HepG2 (cell line): ENCODE measurements at regions not wholly inside any gene's neighbourhood (a gene's known extent, or its start where the extent isn't known, plus 50 kb on each side); places are given as distances from the start of the nearest gene placed in this dataset.

ENCODE experiments used
- GABPA ChIP-seq, 2 experiments: IDR thresholded peaks; 2 replicates each; pipeline ENCODE4 v1.6.1; 2011 to 2016; ENCODE audit warnings: low read depth in 2 of 2, low read length in 1 of 2, missing biosample characterization in 1 of 2, missing genetic modification characterization in 1 of 2
- MXI1 ChIP-seq: IDR thresholded peaks from 3 replicates; pipeline ENCODE4 v1.6.1; 2012; ENCODE audit warnings: low read depth, low read length, inconsistent platforms, borderline replicate concordance
- PCBP1 ChIP-seq: fragments of 200-400 bp; formaldehyde crosslinking; IDR thresholded peaks from 2 replicates; pipeline ENCODE4 v1.6.1; 2017; ENCODE audit warnings: mild to moderate bottlenecking, low read depth, low read length, borderline replicate concordance
- POLR2A ChIP-seq, 2 experiments: IDR thresholded peaks; 2 replicates each; pipeline ENCODE4 v1.6.1; 2011; ENCODE audit warnings: low read depth in 2 of 2, low read length in 2 of 2, mild to moderate bottlenecking in 1 of 2, moderate library complexity in 1 of 2; ENCODE audit not compliant: insufficient read depth in 1 of 2
- POLR2AphosphoS5 ChIP-seq: IDR thresholded peaks from 2 replicates; pipeline ENCODE4 v1.6.1; 2012; ENCODE audit warnings: low read depth, low read length
- RAD21 ChIP-seq: fragments of 450-650 bp; formaldehyde crosslinking; IDR thresholded peaks from 2 replicates; pipeline ENCODE4 v1.5.0; 2020; ENCODE audit warnings: mild to moderate bottlenecking
- SP2 ChIP-seq: sonication (generic); formaldehyde crosslinking; IDR thresholded peaks from 2 replicates; pipeline ENCODE4 v1.5.1; 2020; ENCODE audit warnings: mild to moderate bottlenecking, missing genetic modification reagents
- ZNF121 ChIP-seq: sonication (generic); formaldehyde crosslinking; IDR thresholded peaks from 2 replicates; pipeline ENCODE4 v1.5.0; 2020; ENCODE audit warnings: mild to moderate bottlenecking, missing genetic modification reagents
- ZNF777 ChIP-seq: sonication (generic); formaldehyde crosslinking; IDR thresholded peaks from 2 replicates; pipeline ENCODE4 v1.4.0; 2020; ENCODE audit warnings: missing genetic modification reagents
- TF ChIP-seq, protein P1 (sequence below): sonication (generic); formaldehyde crosslinking; IDR thresholded peaks from 2 replicates; pipeline ENCODE4 v1.5.0; 2020; ENCODE audit warnings: mild to moderate bottlenecking, missing genetic modification reagents, moderate library complexity
- TF ChIP-seq, protein P2 (sequence below): sonication (generic); formaldehyde crosslinking; conservative IDR thresholded peaks from 2 replicates; pipeline ENCODE4 v1.4.0; 2020; ENCODE audit warnings: missing genetic modification reagents
- TF ChIP-seq, protein P3 (sequence below): sonication (generic); formaldehyde crosslinking; IDR thresholded peaks from 2 replicates; pipeline ENCODE4 v1.4.0; 2020; ENCODE audit warnings: mild to moderate bottlenecking, missing genetic modification reagents
- TF ChIP-seq, protein P4 (sequence below): IDR thresholded peaks from 2 replicates; pipeline ENCODE4 v1.6.1; 2012; ENCODE audit warnings: inconsistent platforms

DNA sequence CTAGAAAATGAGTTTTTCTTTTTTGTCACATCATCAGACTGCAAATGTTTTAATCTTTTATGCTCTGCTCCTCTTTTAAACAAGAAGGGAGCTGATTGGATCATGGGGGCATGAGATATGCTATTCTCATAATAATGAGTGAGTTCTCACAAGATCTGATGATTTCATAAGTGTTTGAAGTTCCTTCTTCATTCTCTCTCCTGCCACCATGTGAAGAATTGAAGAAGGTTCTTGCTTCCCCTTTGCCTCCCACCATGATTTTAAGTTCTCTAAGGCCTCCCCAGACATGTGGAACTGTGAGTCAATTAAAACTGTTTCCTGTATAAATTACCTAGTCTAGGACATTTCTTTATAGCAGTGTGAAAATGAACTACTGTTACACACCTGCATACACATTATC lies 218.2 kb downstream of the NRIP1 start:
- TF ChIP-seq POLR2AphosphoS5 (no peak), RAD21 (CRISPR knock-in tag) (no peak), ZNF777 (CRISPR knock-in tag) (no peak), MXI1 (no peak), SP2 (CRISPR knock-in tag) (no peak), PCBP1 (no peak), ZNF121 (CRISPR knock-in tag) (no peak), GABPA (IDR thresholded peaks at IDR 0.05; ENCODE audit: low read depth, low read length) (no peak), GABPA (CRISPR knock-in tag; IDR thresholded peaks at IDR 0.05; ENCODE audit: low read depth) (no peak), POLR2A (IDR thresholded peaks at IDR 0.05; ENCODE audit: insufficient read depth in 1 of 2, low read depth in 2 of 2, low read length in 2 of 2) (no peak)
- TF ChIP-seq, protein P1, sequence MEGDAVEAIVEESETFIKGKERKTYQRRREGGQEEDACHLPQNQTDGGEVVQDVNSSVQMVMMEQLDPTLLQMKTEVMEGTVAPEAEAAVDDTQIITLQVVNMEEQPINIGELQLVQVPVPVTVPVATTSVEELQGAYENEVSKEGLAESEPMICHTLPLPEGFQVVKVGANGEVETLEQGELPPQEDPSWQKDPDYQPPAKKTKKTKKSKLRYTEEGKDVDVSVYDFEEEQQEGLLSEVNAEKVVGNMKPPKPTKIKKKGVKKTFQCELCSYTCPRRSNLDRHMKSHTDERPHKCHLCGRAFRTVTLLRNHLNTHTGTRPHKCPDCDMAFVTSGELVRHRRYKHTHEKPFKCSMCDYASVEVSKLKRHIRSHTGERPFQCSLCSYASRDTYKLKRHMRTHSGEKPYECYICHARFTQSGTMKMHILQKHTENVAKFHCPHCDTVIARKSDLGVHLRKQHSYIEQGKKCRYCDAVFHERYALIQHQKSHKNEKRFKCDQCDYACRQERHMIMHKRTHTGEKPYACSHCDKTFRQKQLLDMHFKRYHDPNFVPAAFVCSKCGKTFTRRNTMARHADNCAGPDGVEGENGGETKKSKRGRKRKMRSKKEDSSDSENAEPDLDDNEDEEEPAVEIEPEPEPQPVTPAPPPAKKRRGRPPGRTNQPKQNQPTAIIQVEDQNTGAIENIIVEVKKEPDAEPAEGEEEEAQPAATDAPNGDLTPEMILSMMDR (CRISPR knock-in tag) = no peak
- TF ChIP-seq, protein P2, sequence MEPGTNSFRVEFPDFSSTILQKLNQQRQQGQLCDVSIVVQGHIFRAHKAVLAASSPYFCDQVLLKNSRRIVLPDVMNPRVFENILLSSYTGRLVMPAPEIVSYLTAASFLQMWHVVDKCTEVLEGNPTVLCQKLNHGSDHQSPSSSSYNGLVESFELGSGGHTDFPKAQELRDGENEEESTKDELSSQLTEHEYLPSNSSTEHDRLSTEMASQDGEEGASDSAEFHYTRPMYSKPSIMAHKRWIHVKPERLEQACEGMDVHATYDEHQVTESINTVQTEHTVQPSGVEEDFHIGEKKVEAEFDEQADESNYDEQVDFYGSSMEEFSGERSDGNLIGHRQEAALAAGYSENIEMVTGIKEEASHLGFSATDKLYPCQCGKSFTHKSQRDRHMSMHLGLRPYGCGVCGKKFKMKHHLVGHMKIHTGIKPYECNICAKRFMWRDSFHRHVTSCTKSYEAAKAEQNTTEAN (CRISPR knock-in tag) = no peak
- TF ChIP-seq, protein P3, sequence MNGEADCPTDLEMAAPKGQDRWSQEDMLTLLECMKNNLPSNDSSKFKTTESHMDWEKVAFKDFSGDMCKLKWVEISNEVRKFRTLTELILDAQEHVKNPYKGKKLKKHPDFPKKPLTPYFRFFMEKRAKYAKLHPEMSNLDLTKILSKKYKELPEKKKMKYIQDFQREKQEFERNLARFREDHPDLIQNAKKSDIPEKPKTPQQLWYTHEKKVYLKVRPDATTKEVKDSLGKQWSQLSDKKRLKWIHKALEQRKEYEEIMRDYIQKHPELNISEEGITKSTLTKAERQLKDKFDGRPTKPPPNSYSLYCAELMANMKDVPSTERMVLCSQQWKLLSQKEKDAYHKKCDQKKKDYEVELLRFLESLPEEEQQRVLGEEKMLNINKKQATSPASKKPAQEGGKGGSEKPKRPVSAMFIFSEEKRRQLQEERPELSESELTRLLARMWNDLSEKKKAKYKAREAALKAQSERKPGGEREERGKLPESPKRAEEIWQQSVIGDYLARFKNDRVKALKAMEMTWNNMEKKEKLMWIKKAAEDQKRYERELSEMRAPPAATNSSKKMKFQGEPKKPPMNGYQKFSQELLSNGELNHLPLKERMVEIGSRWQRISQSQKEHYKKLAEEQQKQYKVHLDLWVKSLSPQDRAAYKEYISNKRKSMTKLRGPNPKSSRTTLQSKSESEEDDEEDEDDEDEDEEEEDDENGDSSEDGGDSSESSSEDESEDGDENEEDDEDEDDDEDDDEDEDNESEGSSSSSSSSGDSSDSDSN (CRISPR knock-in tag) = no peak
- TF ChIP-seq, protein P4, sequence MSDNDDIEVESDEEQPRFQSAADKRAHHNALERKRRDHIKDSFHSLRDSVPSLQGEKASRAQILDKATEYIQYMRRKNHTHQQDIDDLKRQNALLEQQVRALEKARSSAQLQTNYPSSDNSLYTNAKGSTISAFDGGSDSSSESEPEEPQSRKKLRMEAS = no peak
